ENCODE measurements at regions not wholly inside any gene's neighbourhood (a gene's known extent, or its start where the extent isn't known, plus 50 kb on each side); places are given as distances from the start of the nearest gene placed in this dataset.

DNA sequence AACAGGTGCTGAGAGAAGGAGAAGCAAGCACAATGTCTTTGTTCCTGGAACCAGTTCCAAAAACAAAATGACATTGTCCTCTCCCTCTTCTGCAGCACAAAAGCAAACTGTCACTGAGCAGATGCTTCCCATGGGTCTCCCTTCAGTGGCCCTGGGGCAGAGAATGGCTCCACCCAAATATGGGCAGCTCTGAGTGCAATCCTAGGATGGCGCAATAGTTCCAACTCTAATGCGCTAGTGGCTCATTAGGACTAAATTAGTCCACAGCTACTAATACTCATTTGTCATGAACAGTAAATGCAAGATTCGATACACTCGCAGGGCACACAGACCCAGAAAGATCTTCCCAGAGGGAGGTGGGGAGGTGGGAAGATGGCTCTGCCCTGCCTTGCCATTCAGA, 205.2 kb upstream of the CHAC2 start:
- H3K36me3 ChIP-seq (replicated peaks; ENCODE audit: insufficient read depth, low read length): no peaks in the 10 kb centered on the region
- no peak for TF ChIP-seq CTCF (IDR thresholded peaks at IDR 0.05; ENCODE audit: low read length)
- no peak for TF ChIP-seq EZH2phosphoT487 (IDR thresholded peaks at IDR 0.05; ENCODE audit: low read length)
- H3K9ac ChIP-seq (ENCODE audit: low read length): no peak overlapping the region
- H3K9me3 ChIP-seq (replicated peaks; ENCODE audit: insufficient read depth, low read length): no peaks in the 10 kb centered on the region
- no peak overlapping the region for H3K27ac ChIP-seq (ENCODE audit: low read length)
- H4K20me1 ChIP-seq (ENCODE audit: insufficient read depth, low read length): no peaks in the 10 kb centered on the region
- H3K27me3 ChIP-seq (replicated peaks; ENCODE audit: insufficient read depth, low read length): no peaks in the 10 kb centered on the region
- no peaks in the 10 kb centered on the region for H3K79me2 ChIP-seq (ENCODE audit: low read length)
- no peak overlapping the region for H3K4me3 ChIP-seq (ENCODE audit: low read length)
- H3K4me1 ChIP-seq (ENCODE audit: low read length): no peaks in the 10 kb centered on the region
- H3F3A ChIP-seq (ENCODE audit: insufficient read depth, low read length): no peaks in the 10 kb centered on the region
- no peak overlapping the region for H3K4me2 ChIP-seq (ENCODE audit: low read depth, low read length)
- no peaks in the 10 kb centered on the region for H3K9me2 ChIP-seq (replicated peaks; ENCODE audit: insufficient read depth, low read length)
- no peak for DNase-seq
- H2AFZ ChIP-seq (ENCODE audit: low read length): no peak overlapping the region

GRCh38 chr2:53561155-53561554, 206.4 kb upstream of the CHAC2 start:
- TF ChIP-seq EZH2 (optimal IDR thresholded peaks at IDR 0.05; ENCODE audit: low read depth, low read length) (no peak), EZH2phosphoT487 (IDR thresholded peaks at IDR 0.05; ENCODE audit: low read length) (no peak), CTCF (IDR thresholded peaks at IDR 0.05; ENCODE audit: low read length) (no peak)
- Histone ChIP-seq H3K4me3 (ENCODE audit: low read length) (no peak overlapping the region), H3K27me3 (replicated peaks; ENCODE audit: insufficient read depth, low read length) (no peaks in the 10 kb centered on the region), H4K20me1 (ENCODE audit: insufficient read depth, low read length) (no peaks in the 10 kb centered on the region), H3K36me3 (replicated peaks; ENCODE audit: insufficient read depth, low read length) (no peaks in the 10 kb centered on the region), H3K9me2 (replicated peaks; ENCODE audit: insufficient read depth, low read length) (no peaks in the 10 kb centered on the region), H3K79me2 (ENCODE audit: low read length) (no peaks in the 10 kb centered on the region), H2AFZ (ENCODE audit: low read length) (no peak overlapping the region), H3K4me2 (ENCODE audit: low read depth, low read length) (no peak overlapping the region), H3F3A (ENCODE audit: insufficient read depth, low read length) (no peaks in the 10 kb centered on the region), H3K9me3 (replicated peaks; ENCODE audit: insufficient read depth, low read length) (no peaks in the 10 kb centered on the region), H3K9ac (ENCODE audit: low read length) (no peak overlapping the region), H3K27ac (ENCODE audit: low read length) (no peak overlapping the region), H3K4me1 (ENCODE audit: low read length) (no peaks in the 10 kb centered on the region)
- no peak for DNase-seq

DNA sequence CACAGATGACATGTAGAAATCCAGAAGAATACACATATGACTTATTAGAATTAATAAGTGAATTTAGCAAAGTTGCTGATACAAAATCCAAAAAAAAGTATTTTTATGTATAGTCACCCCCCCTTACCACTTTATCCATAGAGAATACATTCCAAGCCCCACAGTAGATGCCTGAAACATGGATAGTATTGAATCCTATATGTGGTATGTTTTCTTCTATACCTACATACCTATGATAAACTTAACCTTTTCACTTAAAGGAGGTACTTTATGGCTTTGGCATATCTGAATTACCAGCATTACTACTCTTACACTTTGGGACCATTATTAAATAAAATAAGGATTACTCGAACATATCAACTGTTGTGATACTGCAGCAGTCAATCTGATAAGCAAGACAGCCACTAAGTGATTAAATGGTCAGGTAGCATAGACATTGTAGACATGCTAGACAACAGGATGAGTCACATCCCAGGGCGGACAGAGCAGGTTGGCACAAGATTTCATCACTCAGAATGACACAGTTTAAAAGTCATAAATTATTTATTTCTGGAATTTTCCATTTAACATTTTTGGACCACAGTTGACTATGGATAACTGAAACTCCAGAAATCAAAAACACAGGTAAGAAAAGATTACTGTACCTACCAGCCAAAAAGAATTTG, 208.2 kb upstream of the CHAC2 start:
- no peak overlapping the region for H3K4me2 ChIP-seq (ENCODE audit: low read depth, low read length)
- no peak overlapping the region for H3K4me3 ChIP-seq (ENCODE audit: low read length)
- DNase-seq: no peak
- H3K4me1 ChIP-seq (ENCODE audit: low read length): no peaks in the 10 kb centered on the region
- H3K36me3 ChIP-seq (replicated peaks; ENCODE audit: insufficient read depth, low read length): no peaks in the 10 kb centered on the region
- no peak overlapping the region for H2AFZ ChIP-seq (ENCODE audit: low read length)
- H3K9ac ChIP-seq (ENCODE audit: low read length): no peak overlapping the region
- no peaks in the 10 kb centered on the region for H3K79me2 ChIP-seq (ENCODE audit: low read length)
- no peaks in the 10 kb centered on the region for H3K9me3 ChIP-seq (replicated peaks; ENCODE audit: insufficient read depth, low read length)
- H3F3A ChIP-seq (ENCODE audit: insufficient read depth, low read length): no peaks in the 10 kb centered on the region
- H3K27ac ChIP-seq (ENCODE audit: low read length): no peak overlapping the region
- TF ChIP-seq EZH2phosphoT487 (IDR thresholded peaks at IDR 0.05; ENCODE audit: low read length) (no peak), CTCF (IDR thresholded peaks at IDR 0.05; ENCODE audit: low read length) (no peak), EZH2 (optimal IDR thresholded peaks at IDR 0.05; ENCODE audit: low read depth, low read length) (no peak)
- no peaks in the 10 kb centered on the region for H3K27me3 ChIP-seq (replicated peaks; ENCODE audit: insufficient read depth, low read length)
- no peaks in the 10 kb centered on the region for H4K20me1 ChIP-seq (ENCODE audit: insufficient read depth, low read length)
- H3K9me2 ChIP-seq (replicated peaks; ENCODE audit: insufficient read depth, low read length): no peaks in the 10 kb centered on the region
